NCI-H2196 treated with DMSO at 0.1 percent for 48 hours (cell line): ENCODE measurements at regions not wholly inside any gene's neighbourhood (a gene's known extent, or its start where the extent isn't known, plus 50 kb on each side); places are given as distances from the start of the nearest gene placed in this dataset.
"Not testable (repeated sequence)": the region's sequence is repeated elsewhere in the genome, so short reads cannot be mapped to it uniquely, and the experiment has no call there.

Source experiments
- DNase-seq: peaks from one replicate; lab custom pipeline; 2025; ENCODE audit not compliant: unreplicated experiment; lab: John Stamatoyannopoulos, UW

GRCh38 chrY:18958846-18959245 lies 185.3 kb upstream of the HSFY2 start:
- DNase-seq, result no peak

- no peak for DNase-seq
Observed at GRCh38 chrY:18951657-18952435, 178.3 kb upstream of the HSFY2 start.

GRCh38 chrY:18951019-18951418 lies 177.5 kb upstream of the HSFY2 start:
- DNase-seq, result no peak

GRCh38 chrY:18936831-18937230 lies 163.3 kb upstream of the HSFY2 start:
- no peak for DNase-seq

- no peak for DNase-seq
Observed at GRCh38 chrY:18919256-18919655, 145.7 kb upstream of the HSFY2 start.

- no peak for DNase-seq
Observed at GRCh38 chrY:18912846-18913245, 139.3 kb upstream of the HSFY2 start.

- DNase-seq, result no peak
Observed at GRCh38 chrY:18909846-18910245, 136.3 kb upstream of the HSFY2 start.

- not testable (repeated sequence) for DNase-seq
Observed at GRCh38 chrY:18906198-18906597, 132.7 kb upstream of the HSFY2 start.

- no peak for DNase-seq
Observed at GRCh38 chrY:18904296-18904695, 130.8 kb upstream of the HSFY2 start.

GRCh38 chrY:18891994-18892393 lies 118.5 kb upstream of the HSFY2 start:
- no peak for DNase-seq

- no peak for DNase-seq
Observed at GRCh38 chrY:18889548-18889947, 116.0 kb upstream of the HSFY2 start.

- no peak for DNase-seq
Observed at GRCh38 chrY:18884748-18885147, 111.2 kb upstream of the HSFY2 start.

- not testable (repeated sequence) for DNase-seq
Observed at GRCh38 chrY:18869145-18869544, 95.6 kb upstream of the HSFY2 start.

GRCh38 chrY:18866887-18867551 lies 93.5 kb upstream of the HSFY2 start:
- DNase-seq, result not testable (repeated sequence)

- not testable (repeated sequence) for DNase-seq
Observed at GRCh38 chrY:18860856-18861255, 87.3 kb upstream of the HSFY2 start.

GRCh38 chrY:18858484-18859191 lies 85.1 kb upstream of the HSFY2 start:
- DNase-seq, result not testable (repeated sequence)

- DNase-seq, result not testable (repeated sequence)
Observed at GRCh38 chrY:18855184-18855583, 81.6 kb upstream of the HSFY2 start.

- not testable (repeated sequence) for DNase-seq
Observed at GRCh38 chrY:18853323-18853722, 79.8 kb upstream of the HSFY2 start.

- DNase-seq, result not testable (repeated sequence)
Observed at GRCh38 chrY:18836643-18837042, 63.1 kb upstream of the HSFY2 start.
